ENCODE measurements at regions not wholly inside any gene's neighbourhood (a gene's known extent, or its start where the extent isn't known, plus 50 kb on each side); places are given as distances from the start of the nearest gene placed in this dataset.

- H3K79me2 ChIP-seq (ENCODE audit: control insufficient read depth in 1 of 2, insufficient read depth in 2 of 2, low read length in 2 of 2): no peaks in the 10 kb centered on the region
- H3K9me3 ChIP-seq (ENCODE audit: insufficient read depth in 2 of 2, low read depth in 1 of 2, low read length in 1 of 2): no peaks in the 10 kb centered on the region
- no peak overlapping the region for H3K14ac ChIP-seq (ENCODE audit: insufficient read length)
- no peaks in the 10 kb centered on the region for H3K79me1 ChIP-seq (ENCODE audit: low read depth, low read length)
- H2BK120ac ChIP-seq (replicated peaks; ENCODE audit: low read depth, low read length): no peak overlapping the region
- no peaks in the 10 kb centered on the region for H3K36me3 ChIP-seq (ENCODE audit: control insufficient read depth in 2 of 4, insufficient read depth in 4 of 4, low read length in 3 of 4)
- H3K4me3 ChIP-seq (ENCODE audit: extremely low read depth in 1 of 4, insufficient read depth in 2 of 4, low read depth in 3 of 4, low read length in 4 of 4): no peak overlapping the region
- DNase-seq (ENCODE audit: low read depth in 1 of 2, low spot score in 2 of 2) (no peak), FAIRE-seq (no peak)
- ChIA-PET CTCF (ENCODE audit: partially characterized antibody) (interaction anchor here (0.7 to 2.8 kb wide), 6 partner anchors 15 to 129 kb away, joined by 3 to 8 read pairs (median 4); no protein-coding TSS in a partner anchor), POLR2A (ENCODE audit: partially characterized antibody) (no interaction called here)
- TF ChIP-seq TEAD4 (IDR thresholded peaks at IDR 0.05; ENCODE audit: low read depth, low read length): no peak
- H2AFZ ChIP-seq (ENCODE audit: low read length): no peak overlapping the region
- H4K91ac ChIP-seq (replicated peaks; ENCODE audit: insufficient read length, low read length): no peak overlapping the region
- H3K27ac ChIP-seq (ENCODE audit: low read depth, low read length): no peak overlapping the region
- no peak overlapping the region for H2BK5ac ChIP-seq (ENCODE audit: low read depth, low read length)
- no peak overlapping the region for H2AK5ac ChIP-seq (ENCODE audit: low read depth, low read length)
- H3K4me2 ChIP-seq (ENCODE audit: insufficient read depth in 1 of 2, low read depth in 2 of 2, low read length in 2 of 2): no peak overlapping the region
- H3K4ac ChIP-seq (replicated peaks; ENCODE audit: insufficient read length, low read depth, low read length): no peak overlapping the region
- no peak overlapping the region for H4K5ac ChIP-seq (ENCODE audit: insufficient read length, low read depth, low read length)
- H3K56ac ChIP-seq (replicated peaks; ENCODE audit: insufficient read length, low read depth, low read length): no peak overlapping the region
- no peak overlapping the region for H3K18ac ChIP-seq (ENCODE audit: extremely low read depth, low read length)
- H4K20me1 ChIP-seq (replicated peaks in 1 of 2; ENCODE audit: control insufficient read depth in 1 of 2, insufficient read depth in 2 of 2, low read length in 2 of 2): no peaks in the 10 kb centered on the region
- H3K23me2 ChIP-seq (ENCODE audit: low read depth, low read length): no peaks in the 10 kb centered on the region
- no peaks in the 10 kb centered on the region for H3K4me1 ChIP-seq (replicated peaks in 1 of 4; ENCODE audit: control insufficient read depth in 3 of 4, insufficient read depth in 4 of 4, low read length in 3 of 4)
- no peaks in the 10 kb centered on the region for H3K27me3 ChIP-seq (replicated peaks in 1 of 4; ENCODE audit: control insufficient read depth in 3 of 4, extremely low read depth in 1 of 4, insufficient read depth in 3 of 4, low read length in 3 of 4)
- H2BK12ac ChIP-seq (ENCODE audit: low read depth, low read length): no peak overlapping the region
- H3K23ac ChIP-seq (ENCODE audit: insufficient read length): no peak overlapping the region
- H2BK15ac ChIP-seq (ENCODE audit: low read length): no peak overlapping the region
- no peak overlapping the region for H4K8ac ChIP-seq (ENCODE audit: extremely low read depth, insufficient read depth, low read length)
- 86% methylated on average over 1 of the region's 1 CpG; no CpG with 5 or more reads in 1 of the 2 experiments for WGBS, 2 experiments (ENCODE audit: extremely low coverage in 1 of 2, insufficient coverage in 1 of 2, insufficient read length in 1 of 2, insufficient replicate concordance in 2 of 2, low coverage in 1 of 2, low lambda C conversion rate in 2 of 2, missing lambda C conversion rate in 1 of 2)
- no peak overlapping the region for H3K9ac ChIP-seq (replicated peaks in 1 of 4; ENCODE audit: extremely low read depth in 1 of 4, low read depth in 3 of 4, low read length in 3 of 4)
- no peak overlapping the region for H2BK20ac ChIP-seq (ENCODE audit: low read length)
These were observed 128.3 kb upstream of the FSIP2 start for GRCh38 chr2:185610301-185610700.

Measured in H1 (cell line).